HG02610 (cell line): ENCODE measurements at regions not wholly inside any gene's neighbourhood (a gene's known extent, or its start where the extent isn't known, plus 50 kb on each side); places are given as distances from the start of the nearest gene placed in this dataset.

ENCODE experiments used
- ATAC-seq: cut with Tn5 transposase; IDR thresholded peaks from one replicate; pipeline ENCODE4 v1.9.1; 2021; ENCODE audit warnings: mild to moderate bottlenecking, moderate library complexity; ENCODE audit not compliant: unreplicated experiment

DNA sequence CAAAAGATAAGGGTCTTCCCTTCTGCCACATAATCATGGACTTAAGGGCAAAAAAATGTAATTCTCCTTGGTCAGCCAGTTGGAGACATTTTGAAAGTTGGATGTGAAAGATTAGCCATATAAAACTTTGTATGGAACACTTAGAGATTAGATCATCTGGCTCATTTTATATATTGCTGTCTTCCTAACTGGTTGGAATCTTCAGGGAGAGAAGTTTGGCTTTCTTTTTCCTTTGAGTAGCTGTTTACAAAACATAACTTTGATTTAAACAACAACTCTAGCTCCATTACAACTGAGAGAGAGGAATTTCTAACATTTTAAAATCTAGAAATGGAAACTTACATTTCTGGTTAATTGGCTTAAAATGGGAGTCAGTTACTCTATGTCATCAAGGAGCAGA lies 132.7 kb downstream of the RDH14 start:
- no peak for ATAC-seq

DNA sequence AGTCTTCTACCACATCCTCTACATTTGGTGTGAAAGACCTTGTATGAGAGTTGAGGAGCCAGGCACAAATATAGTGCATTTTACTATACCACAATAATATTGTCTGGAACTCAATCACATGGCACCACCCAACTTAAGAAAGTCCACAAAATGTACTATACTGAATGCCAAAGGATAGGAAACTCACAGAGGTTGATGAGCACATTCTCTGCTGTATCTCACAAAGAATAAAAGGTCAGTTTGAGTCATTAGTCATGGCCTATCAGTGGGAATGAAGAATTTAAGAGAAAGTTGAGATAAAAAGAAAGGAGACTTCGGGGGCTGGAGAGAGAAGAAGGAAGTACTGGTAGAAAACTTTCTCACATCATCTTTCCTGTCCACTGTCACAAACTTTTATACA lies 134.3 kb downstream of the RDH14 start:
- no peak for ATAC-seq

DNA sequence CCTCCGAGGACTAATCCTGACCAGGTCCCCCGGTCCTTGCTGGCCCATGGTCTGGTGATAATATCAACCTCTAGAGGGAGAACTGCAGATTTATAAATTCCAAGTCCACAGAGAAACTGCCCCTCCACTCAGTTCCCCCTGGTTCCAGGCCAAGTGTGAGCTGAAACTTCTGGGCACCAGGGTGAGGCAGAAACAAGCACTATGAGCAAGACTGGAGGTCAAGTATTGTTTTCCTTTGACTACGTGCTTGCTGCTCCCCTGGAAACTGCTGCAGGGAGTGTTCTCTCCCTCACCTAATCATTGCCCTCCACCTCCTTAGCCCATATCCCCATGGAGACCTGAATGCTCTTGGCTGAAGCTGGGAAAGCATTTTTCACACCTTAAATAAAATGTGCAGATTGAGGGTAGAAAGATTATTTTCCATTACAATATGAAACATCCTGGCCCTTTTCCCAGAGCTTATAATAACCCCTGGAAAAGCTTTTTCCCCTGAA lies 135.2 kb downstream of the RDH14 start:
- no peak for ATAC-seq

DNA sequence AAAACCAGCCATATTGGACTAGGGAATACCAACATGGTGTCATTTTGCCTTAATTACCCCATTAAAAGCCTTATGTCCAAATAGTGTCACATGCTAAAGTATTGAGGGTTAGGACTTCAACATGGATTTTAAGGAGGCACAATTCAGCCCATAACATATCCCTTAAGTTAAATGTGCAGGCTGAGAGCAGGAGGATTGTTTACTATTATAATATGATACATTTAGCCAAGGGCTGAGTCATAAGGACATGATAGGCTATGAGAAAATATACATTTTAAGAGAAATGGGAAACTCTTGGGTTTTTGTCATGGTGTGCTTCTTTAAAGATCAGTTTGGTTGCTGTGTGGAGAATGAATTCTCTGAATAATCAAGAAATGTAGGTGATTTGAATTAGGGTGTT lies 136.8 kb downstream of the RDH14 start:
- ATAC-seq: no peak

DNA sequence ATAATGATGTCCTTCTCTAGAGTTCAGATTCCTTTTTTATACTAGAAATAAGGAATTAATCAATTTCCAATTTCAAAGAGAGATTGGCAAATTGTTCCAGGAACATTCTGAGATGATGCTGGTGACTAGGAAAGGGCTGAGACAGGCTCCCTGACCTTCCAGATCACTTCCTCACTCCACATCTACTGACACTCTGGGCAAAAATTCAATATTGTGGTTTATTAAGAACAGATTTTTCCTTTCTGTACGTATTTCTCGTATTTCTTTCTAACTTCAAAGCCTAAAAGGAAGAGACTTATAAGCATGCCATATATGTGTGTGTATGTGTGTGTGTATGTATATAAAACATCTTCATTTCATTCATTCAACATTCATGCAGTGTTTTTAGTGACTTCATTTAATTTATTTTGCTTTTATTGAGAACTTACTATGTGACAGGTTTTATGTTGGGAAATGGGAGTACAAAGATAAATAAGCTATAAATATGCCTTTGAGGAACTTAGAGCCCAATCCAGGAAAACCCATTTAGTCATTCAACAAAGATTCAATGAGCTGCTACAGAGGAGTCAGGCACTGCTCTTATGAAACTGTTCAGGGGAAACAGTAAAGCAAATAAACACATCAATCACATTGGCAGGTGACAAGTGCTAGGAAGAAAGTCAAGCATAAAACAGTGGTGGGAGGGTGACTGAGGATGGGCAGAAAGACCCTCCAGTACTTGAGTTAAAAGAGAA lies 137.9 kb downstream of the RDH14 start:
- no peak for ATAC-seq

DNA sequence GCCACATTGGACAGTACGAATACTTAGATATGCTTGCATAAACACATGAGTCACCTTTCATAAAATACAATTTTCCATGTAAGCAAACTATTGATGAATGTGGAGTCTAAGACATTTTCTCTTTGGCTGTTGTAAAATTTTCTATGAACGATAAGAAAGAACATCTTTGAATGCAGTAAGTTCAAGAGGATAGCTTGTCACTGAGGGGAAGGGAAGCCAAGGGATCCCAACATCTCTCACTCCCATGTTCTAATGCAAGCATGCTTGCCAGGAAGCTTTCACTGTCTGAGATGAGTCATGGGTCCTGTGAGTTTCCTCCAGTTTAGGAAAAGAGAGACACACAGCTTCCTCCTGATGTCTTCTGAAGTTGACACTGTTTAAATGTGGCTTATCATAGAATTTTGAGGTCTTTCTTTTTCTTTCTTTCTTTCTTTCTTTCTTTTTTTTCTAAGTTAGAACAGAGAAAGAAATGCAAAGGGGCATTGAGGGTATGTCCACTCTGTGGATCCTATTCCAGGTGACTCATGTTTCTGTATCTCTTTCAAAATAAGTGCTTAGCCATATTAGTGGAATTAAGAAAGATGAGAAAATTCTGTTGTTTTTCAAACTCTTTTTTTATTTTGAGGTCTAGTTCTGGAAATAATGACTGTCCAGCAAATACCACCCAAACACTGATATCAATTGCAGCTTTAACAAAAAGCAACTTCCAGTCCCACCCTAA lies 146.6 kb downstream of the RDH14 start:
- ATAC-seq: no peak

DNA sequence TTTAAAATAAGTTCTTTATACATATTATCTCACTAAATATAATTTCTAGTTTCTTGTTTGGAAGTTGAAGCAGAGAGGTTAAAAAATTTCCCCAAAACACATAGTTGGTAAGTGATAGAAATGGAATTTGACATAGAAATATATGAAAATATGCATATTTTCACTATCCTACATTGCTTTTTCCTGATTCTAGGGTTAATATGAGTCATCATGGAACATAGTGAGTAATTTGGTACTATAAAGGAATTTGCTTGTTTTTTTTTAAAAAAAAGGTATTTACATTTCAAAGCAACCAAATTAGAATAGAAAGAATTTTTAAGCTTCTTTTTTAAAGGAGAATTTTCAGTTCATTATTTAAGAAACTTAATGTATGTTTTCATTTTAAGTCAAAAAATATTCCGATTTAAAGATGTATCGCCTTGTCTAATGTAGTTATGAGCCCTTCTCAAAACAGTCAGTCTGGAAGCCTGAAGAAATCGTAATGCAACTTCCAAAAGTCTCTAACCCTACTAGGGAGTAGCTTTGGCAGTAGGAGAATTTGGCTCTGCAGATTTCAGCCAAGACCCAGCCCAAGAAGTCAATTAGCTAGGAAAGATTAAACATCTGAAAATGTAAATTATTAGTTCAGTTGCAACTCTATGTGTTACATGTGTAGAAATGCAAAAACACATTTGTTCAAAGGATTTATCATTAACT lies 147.3 kb downstream of the RDH14 start:
- no peak for ATAC-seq

DNA sequence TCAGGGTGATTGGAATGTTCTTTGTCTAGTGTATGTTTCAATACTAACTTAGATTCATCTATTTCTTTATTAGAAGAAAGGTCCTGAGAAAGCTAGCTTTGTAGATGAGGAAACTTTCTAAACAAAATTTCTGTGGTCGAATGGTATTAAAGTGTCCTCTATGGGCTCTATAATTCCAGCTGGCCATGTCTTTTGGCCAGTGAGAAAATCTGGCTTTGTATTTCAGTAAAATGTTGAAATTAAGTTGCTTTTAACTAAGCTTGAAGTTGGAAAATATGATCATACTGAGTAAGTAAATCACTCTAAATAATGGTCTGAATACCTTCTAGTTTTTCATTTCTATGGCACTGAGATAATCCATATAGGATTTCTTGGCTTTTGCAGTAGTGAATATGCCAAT lies 148.8 kb downstream of the RDH14 start:
- ATAC-seq: no peak

DNA sequence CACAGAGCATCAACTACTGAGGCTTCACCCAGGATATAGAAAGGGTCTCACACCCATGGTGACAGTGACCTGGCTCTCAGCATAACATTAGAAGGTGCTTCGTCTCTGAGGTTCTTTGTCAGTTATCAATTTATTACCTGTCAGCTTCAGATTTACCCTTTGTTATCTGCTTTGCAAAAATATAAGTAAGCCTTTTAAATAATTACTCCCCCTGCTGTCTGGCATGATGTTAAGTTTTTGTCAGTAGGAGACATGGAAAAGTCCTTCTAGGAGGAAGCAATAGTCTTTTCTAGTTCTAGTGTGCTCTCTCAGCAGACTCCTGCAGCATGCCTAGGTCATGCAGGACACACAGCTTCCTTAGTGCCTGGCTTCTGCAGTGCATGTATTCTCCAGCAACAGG lies 149.9 kb downstream of the RDH14 start:
- no peak for ATAC-seq

DNA sequence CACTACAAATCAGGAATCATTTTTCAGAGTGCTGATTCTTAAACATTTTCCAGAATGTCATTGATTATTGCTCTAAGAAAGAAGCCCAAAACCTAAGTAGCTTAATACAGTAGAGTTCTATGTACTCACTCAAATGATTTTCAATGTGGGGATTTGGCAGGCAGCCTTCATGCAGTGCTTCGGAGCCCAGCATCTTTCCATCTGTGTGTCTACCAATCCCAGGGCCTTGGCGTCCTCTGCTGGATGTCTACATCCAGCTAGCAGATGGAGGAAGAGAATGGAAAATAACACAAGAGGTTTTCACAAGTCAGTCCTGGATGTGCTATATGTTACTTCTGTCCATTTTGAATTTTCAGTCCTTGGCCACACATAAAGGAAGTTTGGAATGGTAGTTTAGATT lies 151.8 kb downstream of the RDH14 start:
- no peak for ATAC-seq

DNA sequence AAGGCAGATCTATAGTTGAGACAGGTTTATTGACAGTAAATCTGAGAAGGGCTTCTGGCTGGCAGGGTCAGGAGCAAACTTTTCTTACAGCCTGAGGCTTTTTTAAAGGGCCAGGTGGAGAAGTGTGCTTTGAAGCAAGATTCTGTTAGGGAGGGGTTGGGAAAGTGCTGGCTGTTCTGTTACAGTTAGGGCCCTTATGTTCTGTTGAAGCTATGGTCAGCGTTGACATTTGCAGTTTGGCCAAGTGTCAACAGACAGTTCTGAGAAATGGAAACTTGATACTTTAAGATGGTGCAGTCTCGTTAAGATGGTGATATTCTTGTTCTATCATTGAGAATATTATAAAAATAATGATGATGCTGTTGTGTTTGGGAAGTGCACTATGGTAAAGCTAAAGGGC lies 154.2 kb downstream of the RDH14 start:
- no peak for ATAC-seq

DNA sequence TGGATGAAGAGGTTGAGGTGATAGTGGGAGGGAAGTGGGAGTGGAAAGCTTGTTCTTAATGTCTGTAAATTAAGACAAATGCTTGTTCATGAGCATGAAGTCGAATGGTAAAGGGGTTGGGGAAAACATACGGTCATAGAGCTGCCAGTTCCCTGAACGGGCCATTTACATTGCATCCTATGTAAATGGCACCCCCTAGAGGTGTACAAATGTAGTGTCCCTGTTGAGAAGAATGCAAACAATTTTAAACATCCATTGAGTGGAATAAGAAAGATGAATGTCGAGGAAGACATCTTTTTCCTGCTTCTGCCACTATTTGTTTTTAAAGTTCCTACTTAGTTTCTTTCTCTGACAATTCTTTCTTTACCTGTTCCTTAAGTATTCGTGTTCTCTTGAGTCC lies 155.7 kb downstream of the RDH14 start:
- no peak for ATAC-seq

DNA sequence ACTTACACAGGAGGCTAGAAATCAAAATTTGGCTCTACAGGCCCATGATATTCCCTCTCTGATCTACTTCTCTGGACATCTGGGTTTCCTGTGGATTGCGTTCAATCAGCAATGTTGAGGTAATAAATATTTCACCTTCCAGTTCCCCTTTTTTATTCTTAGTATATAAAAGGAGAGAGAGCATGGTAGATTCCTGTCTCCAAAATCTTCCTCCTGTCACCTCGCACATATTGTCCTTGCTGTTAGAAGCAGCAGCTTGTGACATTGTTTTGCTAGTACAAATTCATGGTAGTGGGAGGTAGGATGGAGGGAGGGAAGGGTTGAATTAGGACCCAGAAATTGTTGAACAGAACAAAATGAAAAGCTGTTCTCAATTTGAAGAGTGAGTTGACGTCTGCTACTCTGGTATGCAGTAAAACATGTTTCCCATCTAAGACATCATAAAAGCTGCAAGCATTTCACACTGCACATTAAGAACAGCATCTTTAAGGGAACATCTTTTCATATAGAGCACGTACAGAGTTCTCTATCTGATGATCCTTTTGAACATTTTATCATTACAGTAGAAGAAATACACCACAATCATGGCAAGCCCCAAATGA lies 156.4 kb downstream of the RDH14 start:
- ATAC-seq: no peak

DNA sequence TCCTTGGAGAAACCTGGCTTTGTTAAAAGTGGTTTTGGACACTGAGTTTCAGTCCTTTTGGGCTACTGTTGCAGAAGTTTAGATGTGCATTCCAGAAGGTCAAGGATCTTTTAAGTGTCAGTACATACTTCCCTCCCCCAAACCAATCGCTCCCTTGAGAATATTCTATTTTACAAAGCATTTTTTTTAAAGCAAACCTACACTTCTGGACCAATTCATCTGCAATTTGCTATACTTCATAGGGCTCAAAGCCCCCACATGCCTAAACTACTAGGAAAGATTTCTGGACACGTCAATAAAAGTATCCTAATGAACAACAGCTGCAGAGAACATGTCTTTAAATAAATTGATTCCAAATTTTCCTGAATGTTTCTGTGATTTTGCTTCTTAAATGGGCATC lies 157.6 kb downstream of the RDH14 start:
- no peak for ATAC-seq

DNA sequence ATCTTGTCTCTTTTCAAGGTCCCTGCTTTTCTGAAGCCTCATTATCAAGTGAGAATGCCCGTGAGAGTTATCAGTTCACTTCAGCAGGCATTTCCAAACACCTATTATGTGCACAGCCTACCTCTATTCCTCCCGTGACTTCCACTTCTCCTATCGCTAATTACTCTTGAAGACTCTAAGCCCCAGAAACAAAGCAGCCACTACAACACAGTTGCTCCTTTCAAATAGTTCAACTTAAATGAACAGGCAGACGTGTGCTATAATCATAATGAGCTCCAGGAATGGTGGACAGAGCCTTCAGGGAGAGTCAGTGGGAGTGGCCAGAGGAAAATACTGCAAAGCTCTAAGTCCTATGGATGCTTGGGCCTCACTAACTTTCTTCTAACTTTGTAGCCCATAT lies 159.0 kb downstream of the RDH14 start:
- no peak for ATAC-seq

DNA sequence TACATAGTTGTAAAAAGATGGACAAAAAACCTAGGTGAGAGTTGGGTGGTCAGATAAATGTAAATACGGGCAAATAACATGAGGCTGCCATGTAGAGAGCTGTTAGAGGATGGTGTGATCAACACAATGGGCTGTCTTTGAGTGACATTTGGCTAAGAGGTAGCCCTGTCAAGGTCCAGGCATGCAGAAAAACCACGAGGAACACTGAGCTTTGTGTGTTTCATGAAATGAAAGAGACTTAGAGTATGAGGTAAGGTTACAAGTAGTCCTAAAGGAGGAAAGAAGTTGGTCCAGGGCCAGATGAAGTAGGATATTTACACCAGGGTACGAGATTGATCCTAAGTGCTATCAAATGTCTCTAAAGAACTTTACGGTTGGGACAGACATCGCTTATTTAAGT lies 160.9 kb downstream of the RDH14 start:
- no peak for ATAC-seq

DNA sequence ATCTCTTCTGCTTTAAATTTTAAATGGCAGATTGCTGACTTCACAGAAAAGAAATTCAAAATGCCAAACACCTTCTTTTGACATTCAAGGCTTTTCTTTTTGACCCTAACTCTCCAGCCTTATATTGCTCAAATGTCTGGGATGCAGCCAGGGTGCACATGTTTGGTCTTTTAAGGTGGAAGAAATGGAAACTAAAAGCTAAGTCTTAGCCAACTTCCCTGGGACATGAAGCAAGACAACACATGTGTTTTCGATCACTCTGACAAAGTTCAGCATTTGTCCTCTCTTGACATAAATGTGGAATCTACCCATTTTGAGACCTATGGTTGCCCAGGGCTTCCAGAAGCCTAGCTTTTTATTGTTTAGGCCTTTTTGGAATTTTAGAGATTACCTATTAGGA lies 161.6 kb downstream of the RDH14 start:
- ATAC-seq: no peak

DNA sequence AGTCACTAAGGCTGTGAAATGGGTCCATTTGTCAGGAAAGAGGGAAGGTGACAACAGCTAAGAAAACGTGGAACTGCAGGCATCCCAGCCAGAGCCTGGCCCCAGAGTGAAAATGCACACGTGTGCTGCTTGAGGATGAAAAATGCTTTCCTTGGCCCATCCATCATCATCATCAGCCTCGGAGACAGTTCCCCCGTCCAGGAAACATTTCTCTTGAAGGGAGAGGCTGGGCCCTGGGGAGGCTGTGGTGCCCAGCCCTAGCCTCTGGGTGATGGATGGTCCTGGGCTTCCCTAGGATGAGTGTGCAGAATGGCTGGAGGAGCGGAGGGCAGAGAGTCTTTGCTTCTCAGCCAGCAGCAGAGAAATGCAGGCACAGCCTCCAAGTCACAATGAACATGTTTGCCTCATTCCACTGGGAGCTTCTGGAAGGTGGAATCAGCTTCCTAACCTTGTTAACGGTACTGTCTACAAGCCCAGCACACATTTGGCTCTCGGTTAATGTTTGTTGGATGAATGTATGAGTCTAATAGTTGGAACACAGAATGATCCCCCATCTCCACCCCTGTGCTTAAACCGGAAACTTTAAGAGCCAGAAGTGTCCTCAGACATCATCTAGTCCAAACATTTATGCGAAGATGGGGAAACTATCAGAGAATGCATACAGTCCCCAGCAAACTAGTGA lies 164.0 kb downstream of the RDH14 start:
- no peak for ATAC-seq

DNA sequence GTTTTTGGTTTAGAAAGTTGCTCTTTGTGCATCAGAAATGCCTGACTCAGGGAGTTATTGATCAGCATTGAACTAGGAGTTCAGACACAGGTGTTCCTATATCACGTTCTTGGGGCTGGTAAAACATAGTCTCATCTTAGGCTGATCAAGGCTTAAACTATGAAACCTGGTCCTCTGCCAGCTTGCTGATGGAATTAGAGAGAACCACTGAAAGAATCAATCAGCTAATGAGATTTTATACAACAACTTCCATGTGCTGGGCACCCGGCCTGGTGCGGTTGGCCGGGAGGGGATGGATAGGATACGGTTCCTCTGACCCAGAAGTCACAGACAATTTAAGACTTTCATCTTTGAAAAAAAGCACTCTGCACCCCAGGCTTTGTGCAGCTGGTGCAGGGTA lies 164.9 kb downstream of the RDH14 start:
- ATAC-seq: no peak

DNA sequence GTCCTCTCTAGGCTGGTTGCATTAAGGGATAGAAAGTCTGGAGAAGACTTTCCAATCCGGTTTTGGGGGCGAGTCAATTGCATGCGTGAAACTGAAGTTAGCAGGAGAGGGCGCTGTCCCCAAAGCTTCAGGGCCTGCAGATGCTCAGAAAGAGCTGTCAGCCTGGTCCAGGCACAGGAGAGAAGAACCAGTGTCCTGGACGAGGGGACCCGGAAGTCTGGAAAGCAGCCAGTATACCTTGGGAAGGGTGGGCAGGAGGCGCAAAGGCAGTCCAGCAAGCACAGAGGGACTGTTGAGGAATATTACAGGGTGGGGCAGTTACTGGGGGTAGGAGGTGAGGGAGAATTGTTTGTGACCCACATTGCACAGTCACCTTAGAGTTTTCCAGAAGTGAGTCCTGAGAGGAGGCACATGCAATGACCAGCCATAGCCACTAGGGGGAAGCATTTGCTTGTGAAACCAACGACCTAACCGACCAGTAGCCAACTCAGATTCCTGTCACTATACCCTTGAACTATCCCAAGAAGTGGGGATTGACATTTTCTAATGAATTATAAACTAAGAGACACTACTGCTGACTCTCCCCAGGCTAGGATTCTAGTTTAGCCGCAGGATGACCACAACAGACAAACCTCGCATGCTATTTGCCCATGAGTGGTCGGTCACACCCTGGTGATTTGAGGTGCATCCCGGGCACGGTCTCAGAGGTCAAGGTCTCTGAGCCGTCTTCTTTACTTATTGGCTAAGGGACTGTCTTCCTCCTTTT lies 172.8 kb downstream of the RDH14 start:
- ATAC-seq: peak; percentile 77
